Nephron (organoid): ENCODE measurements at regions not wholly inside any gene's neighbourhood (a gene's known extent, or its start where the extent isn't known, plus 50 kb on each side); places are given as distances from the start of the nearest gene placed in this dataset.

Experiments used
- H3K27ac Mint-ChIP-seq, 3 experiments: 2 replicates each; pipeline ENCODE4 v1.8.0; 2020; ENCODE audit warnings: mixed read lengths in 3 of 3, mild to moderate bottlenecking in 2 of 3, moderate library complexity in 1 of 3
- H3K27me3 Mint-ChIP-seq: 2 replicates; pipeline ENCODE4 v1.8.0; 2021; ENCODE audit warnings: low read depth, mild to moderate bottlenecking, moderate library complexity, mixed read lengths
- H3K36me3 Mint-ChIP-seq: 2 replicates; pipeline ENCODE4 v1.8.0; 2020; ENCODE audit warnings: low read depth, mixed read lengths
- H3K4me1 Mint-ChIP-seq: 2 replicates; pipeline ENCODE4 v1.8.0; 2020; ENCODE audit warnings: mixed read lengths
- H3K4me3 Mint-ChIP-seq, 3 experiments: 2 replicates each; pipeline ENCODE4 v1.8.0; 2020; ENCODE audit warnings: mild to moderate bottlenecking in 3 of 3, mixed read lengths in 3 of 3, moderate library complexity in 2 of 3
- H3K9me3 Mint-ChIP-seq: 2 replicates; pipeline ENCODE4 v1.8.0; 2020; ENCODE audit warnings: mixed read lengths
- CTCF ChIP-seq, 3 experiments: fragments of 200-600 bp; sonication (generic); IDR thresholded peaks; one replicate each; pipeline ENCODE4 v1.5.0; 2021; ENCODE audit warnings: antibody characterized with exemption in 3 of 3; ENCODE audit not compliant: unreplicated experiment in 3 of 3

GRCh38 chr20:24764794-24765202 is 184.3 kb upstream of the CST7 start:
- no peak for TF ChIP-seq CTCF (IDR thresholded peaks at IDR 0.05; ENCODE audit: unreplicated experiment in 3 of 3)
- Mint-ChIP-seq H3K4me1 (peaks cover 25% of the 10 kb centered on the region), H3K4me3 (no peak overlapping the region), H3K36me3 (no peaks in the 10 kb centered on the region), H3K9me3 (peaks cover 11% of the 10 kb centered on the region), H3K27ac (no peak overlapping the region), H3K27me3 (peaks cover 12% of the 10 kb centered on the region)

- TF ChIP-seq CTCF (IDR thresholded peaks at IDR 0.05; ENCODE audit: unreplicated experiment in 3 of 3) = no peak
- H3K27me3 Mint-ChIP-seq = peaks cover 18% of the 10 kb centered on the region
- H3K27ac Mint-ChIP-seq = no peak overlapping the region
- peaks cover 25% of the 10 kb centered on the region for H3K4me1 Mint-ChIP-seq
- H3K36me3 Mint-ChIP-seq = no peaks in the 10 kb centered on the region
- H3K4me3 Mint-ChIP-seq = no peak overlapping the region
- H3K9me3 Mint-ChIP-seq = peaks cover 5% of the 10 kb centered on the region
These were observed 183.5 kb upstream of the CST7 start for GRCh38 chr20:24765316-24766142.

GRCh38 chr20:24766143-24766527 is 182.9 kb upstream of the CST7 start:
- no peaks in the 10 kb centered on the region for H3K36me3 Mint-ChIP-seq
- H3K27me3 Mint-ChIP-seq = peaks cover 22% of the 10 kb centered on the region
- no peak overlapping the region for H3K27ac Mint-ChIP-seq
- H3K9me3 Mint-ChIP-seq = peaks cover 3% of the 10 kb centered on the region
- no peak overlapping the region for H3K4me3 Mint-ChIP-seq
- peaks cover 26% of the 10 kb centered on the region for H3K4me1 Mint-ChIP-seq
- TF ChIP-seq CTCF (IDR thresholded peaks at IDR 0.05; ENCODE audit: unreplicated experiment in 3 of 3) = no peak

- H3K36me3 Mint-ChIP-seq = no peaks in the 10 kb centered on the region
- peaks cover 35% of the 10 kb centered on the region for H3K4me1 Mint-ChIP-seq
- TF ChIP-seq CTCF (IDR thresholded peaks at IDR 0.05; ENCODE audit: unreplicated experiment in 3 of 3) = no peak
- H3K27me3 Mint-ChIP-seq = peaks cover 24% of the 10 kb centered on the region
- no peak overlapping the region for H3K27ac Mint-ChIP-seq
- H3K9me3 Mint-ChIP-seq = peaks cover 3% of the 10 kb centered on the region
- H3K4me3 Mint-ChIP-seq = no peak overlapping the region
These were observed 182.0 kb upstream of the CST7 start for GRCh38 chr20:24766826-24767622.

GRCh38 chr20:24767623-24768100 is 181.4 kb upstream of the CST7 start:
- no peak for TF ChIP-seq CTCF (IDR thresholded peaks at IDR 0.05; ENCODE audit: unreplicated experiment in 3 of 3)
- H3K4me3 Mint-ChIP-seq = no peak overlapping the region
- no peaks in the 10 kb centered on the region for H3K36me3 Mint-ChIP-seq
- no peaks in the 10 kb centered on the region for H3K9me3 Mint-ChIP-seq
- H3K27me3 Mint-ChIP-seq = peaks cover 28% of the 10 kb centered on the region
- H3K27ac Mint-ChIP-seq = peak overlapping the region in 1 of 3 experiments; percentile 6
- H3K4me1 Mint-ChIP-seq = peaks cover 41% of the 10 kb centered on the region
